ENCODE measurements at regions not wholly inside any gene's neighbourhood (a gene's known extent, or its start where the extent isn't known, plus 50 kb on each side); places are given as distances from the start of the nearest gene placed in this dataset.

- H3K4me3 ChIP-seq (ENCODE audit: low read length): no peak overlapping the region
- H3K27me3 ChIP-seq (ENCODE audit: insufficient read depth, low read length): no peaks in the 10 kb centered on the region
- H3K4me1 ChIP-seq (ENCODE audit: insufficient read depth, low read length): peaks cover 28% of the 10 kb centered on the region
- H2AFZ ChIP-seq (ENCODE audit: low read depth, low read length): no peak overlapping the region
- no peaks in the 10 kb centered on the region for H3K9me3 ChIP-seq (ENCODE audit: low read length)
- no peaks in the 10 kb centered on the region for H3K36me3 ChIP-seq (ENCODE audit: insufficient read depth, low read length)
Observed at GRCh38 chr3:144121661-144122060, 150.0 kb downstream of the DIPK2A start.

GRCh38 chr3:144127014-144127413 lies 155.4 kb downstream of the DIPK2A start:
- Histone ChIP-seq H3K9me3 (ENCODE audit: low read length) (no peaks in the 10 kb centered on the region), H3K27me3 (ENCODE audit: insufficient read depth, low read length) (no peaks in the 10 kb centered on the region), H3K4me1 (ENCODE audit: insufficient read depth, low read length) (peaks cover 22% of the 10 kb centered on the region), H3K4me3 (ENCODE audit: low read length) (no peak overlapping the region), H3K36me3 (ENCODE audit: insufficient read depth, low read length) (no peaks in the 10 kb centered on the region), H2AFZ (ENCODE audit: low read depth, low read length) (no peak overlapping the region)

GRCh38 chr3:144127700-144128099 lies 156.1 kb downstream of the DIPK2A start:
- Histone ChIP-seq H3K4me3 (ENCODE audit: low read length) (no peak overlapping the region), H3K4me1 (ENCODE audit: insufficient read depth, low read length) (peaks cover 22% of the 10 kb centered on the region), H3K27me3 (ENCODE audit: insufficient read depth, low read length) (no peaks in the 10 kb centered on the region), H2AFZ (ENCODE audit: low read depth, low read length) (no peak overlapping the region), H3K36me3 (ENCODE audit: insufficient read depth, low read length) (no peaks in the 10 kb centered on the region), H3K9me3 (ENCODE audit: low read length) (no peaks in the 10 kb centered on the region)

- no peak overlapping the region for H3K4me3 ChIP-seq (ENCODE audit: low read length)
Observed at GRCh38 chr3:144128108-144128892, 156.7 kb downstream of the DIPK2A start.

GRCh38 chr3:144129536-144130214 lies 158.1 kb downstream of the DIPK2A start:
- Histone ChIP-seq H3K4me1 (ENCODE audit: insufficient read depth, low read length) (peaks cover 19% of the 10 kb centered on the region), H2AFZ (ENCODE audit: low read depth, low read length) (no peak overlapping the region), H3K9me3 (ENCODE audit: low read length) (no peaks in the 10 kb centered on the region), H3K27me3 (ENCODE audit: insufficient read depth, low read length) (no peaks in the 10 kb centered on the region), H3K4me3 (ENCODE audit: low read length) (no peak overlapping the region), H3K36me3 (ENCODE audit: insufficient read depth, low read length) (no peaks in the 10 kb centered on the region)

More at GRCh38 chr3:144128108-144128892, 156.7 kb downstream of the DIPK2A start:
- Histone ChIP-seq H3K4me1 (ENCODE audit: insufficient read depth, low read length) (peaks cover 19% of the 10 kb centered on the region), H3K36me3 (ENCODE audit: insufficient read depth, low read length) (no peaks in the 10 kb centered on the region), H2AFZ (ENCODE audit: low read depth, low read length) (peak overlapping the region; percentile 26), H3K27me3 (ENCODE audit: insufficient read depth, low read length) (no peaks in the 10 kb centered on the region), H3K9me3 (ENCODE audit: low read length) (no peaks in the 10 kb centered on the region)

- Histone ChIP-seq H3K36me3 (ENCODE audit: insufficient read depth, low read length) (no peaks in the 10 kb centered on the region), H3K27me3 (ENCODE audit: insufficient read depth, low read length) (no peaks in the 10 kb centered on the region), H3K4me1 (ENCODE audit: insufficient read depth, low read length) (peaks cover 8% of the 10 kb centered on the region), H3K9me3 (ENCODE audit: low read length) (no peaks in the 10 kb centered on the region), H2AFZ (ENCODE audit: low read depth, low read length) (no peak overlapping the region), H3K4me3 (ENCODE audit: low read length) (no peak overlapping the region)
Observed at GRCh38 chr3:144141074-144141473, 169.5 kb downstream of the DIPK2A start.

- no peak overlapping the region for H2AFZ ChIP-seq (ENCODE audit: low read depth, low read length)
- peaks cover 4% of the 10 kb centered on the region for H3K4me1 ChIP-seq (ENCODE audit: insufficient read depth, low read length)
- H3K27me3 ChIP-seq (ENCODE audit: insufficient read depth, low read length): no peaks in the 10 kb centered on the region
- no peaks in the 10 kb centered on the region for H3K36me3 ChIP-seq (ENCODE audit: insufficient read depth, low read length)
- no peak overlapping the region for H3K4me3 ChIP-seq (ENCODE audit: low read length)
- no peaks in the 10 kb centered on the region for H3K9me3 ChIP-seq (ENCODE audit: low read length)
Observed at GRCh38 chr3:144141496-144141895, 169.9 kb downstream of the DIPK2A start.

- Histone ChIP-seq H2AFZ (ENCODE audit: low read depth, low read length) (no peak overlapping the region), H3K9me3 (ENCODE audit: low read length) (no peaks in the 10 kb centered on the region), H3K4me3 (ENCODE audit: low read length) (no peak overlapping the region), H3K27me3 (ENCODE audit: insufficient read depth, low read length) (no peaks in the 10 kb centered on the region), H3K4me1 (ENCODE audit: insufficient read depth, low read length) (no peaks in the 10 kb centered on the region), H3K36me3 (ENCODE audit: insufficient read depth, low read length) (no peaks in the 10 kb centered on the region)
Observed at GRCh38 chr3:144142151-144142840, 170.7 kb downstream of the DIPK2A start.

GRCh38 chr3:144148356-144148755 lies 176.7 kb downstream of the DIPK2A start:
- Histone ChIP-seq H3K36me3 (ENCODE audit: insufficient read depth, low read length) (no peaks in the 10 kb centered on the region), H3K4me1 (ENCODE audit: insufficient read depth, low read length) (no peaks in the 10 kb centered on the region), H3K9me3 (ENCODE audit: low read length) (no peaks in the 10 kb centered on the region), H3K27me3 (ENCODE audit: insufficient read depth, low read length) (no peaks in the 10 kb centered on the region), H3K4me3 (ENCODE audit: low read length) (no peak overlapping the region), H2AFZ (ENCODE audit: low read depth, low read length) (no peak overlapping the region)

GRCh38 chr3:144151983-144152382 lies 180.4 kb downstream of the DIPK2A start:
- Histone ChIP-seq H3K4me1 (ENCODE audit: insufficient read depth, low read length) (no peaks in the 10 kb centered on the region), H3K9me3 (ENCODE audit: low read length) (no peaks in the 10 kb centered on the region), H3K4me3 (ENCODE audit: low read length) (no peak overlapping the region), H2AFZ (ENCODE audit: low read depth, low read length) (no peak overlapping the region), H3K27me3 (ENCODE audit: insufficient read depth, low read length) (no peaks in the 10 kb centered on the region), H3K36me3 (ENCODE audit: insufficient read depth, low read length) (no peaks in the 10 kb centered on the region)

- Histone ChIP-seq H2AFZ (ENCODE audit: low read depth, low read length) (no peak overlapping the region), H3K36me3 (ENCODE audit: insufficient read depth, low read length) (no peaks in the 10 kb centered on the region), H3K9me3 (ENCODE audit: low read length) (no peaks in the 10 kb centered on the region), H3K4me1 (ENCODE audit: insufficient read depth, low read length) (no peaks in the 10 kb centered on the region), H3K4me3 (ENCODE audit: low read length) (no peak overlapping the region), H3K27me3 (ENCODE audit: insufficient read depth, low read length) (no peaks in the 10 kb centered on the region)
Observed at GRCh38 chr3:144160627-144161026, 189.0 kb downstream of the DIPK2A start.

- H3K27me3 ChIP-seq (ENCODE audit: insufficient read depth, low read length): no peaks in the 10 kb centered on the region
- H3K36me3 ChIP-seq (ENCODE audit: insufficient read depth, low read length): no peaks in the 10 kb centered on the region
- H3K4me1 ChIP-seq (ENCODE audit: insufficient read depth, low read length): no peaks in the 10 kb centered on the region
- H3K9me3 ChIP-seq (ENCODE audit: low read length): no peaks in the 10 kb centered on the region
- no peak overlapping the region for H2AFZ ChIP-seq (ENCODE audit: low read depth, low read length)
- no peak overlapping the region for H3K4me3 ChIP-seq (ENCODE audit: low read length)
Observed at GRCh38 chr3:144162042-144162441, 190.4 kb downstream of the DIPK2A start.

GRCh38 chr3:144164352-144164751 lies 192.7 kb downstream of the DIPK2A start:
- Histone ChIP-seq H3K4me3 (ENCODE audit: low read length) (no peak overlapping the region), H2AFZ (ENCODE audit: low read depth, low read length) (no peak overlapping the region), H3K9me3 (ENCODE audit: low read length) (no peaks in the 10 kb centered on the region), H3K36me3 (ENCODE audit: insufficient read depth, low read length) (no peaks in the 10 kb centered on the region), H3K4me1 (ENCODE audit: insufficient read depth, low read length) (no peaks in the 10 kb centered on the region), H3K27me3 (ENCODE audit: insufficient read depth, low read length) (no peaks in the 10 kb centered on the region)
